Left lobe of liver (tissue), 2 donors: ENCODE measurements at regions not wholly inside any gene's neighbourhood (a gene's known extent, or its start where the extent isn't known, plus 50 kb on each side); places are given as distances from the start of the nearest gene placed in this dataset.
A peak's percentile ranks its signal among the peaks of the same experiment; 100 is the strongest.

ENCODE experiments used
- ATAC-seq: fragments of 200-7000 bp; cut with Tn5 transposase; one replicate; pipeline ENCODE4 v1.9.1; 2020; ENCODE audit warnings: mild to moderate bottlenecking, moderate library complexity
- DNase-seq: peaks from one replicate; pipeline ENCODE4 v3.0.0-alpha.2; 2020; ENCODE audit warnings: low spot score
- donor health status: DM: no; HTN: no; CAD: no; lungs with moderate emphysema.
- donor health status: DM: no; HTN: yes; CAD: no.

DNA sequence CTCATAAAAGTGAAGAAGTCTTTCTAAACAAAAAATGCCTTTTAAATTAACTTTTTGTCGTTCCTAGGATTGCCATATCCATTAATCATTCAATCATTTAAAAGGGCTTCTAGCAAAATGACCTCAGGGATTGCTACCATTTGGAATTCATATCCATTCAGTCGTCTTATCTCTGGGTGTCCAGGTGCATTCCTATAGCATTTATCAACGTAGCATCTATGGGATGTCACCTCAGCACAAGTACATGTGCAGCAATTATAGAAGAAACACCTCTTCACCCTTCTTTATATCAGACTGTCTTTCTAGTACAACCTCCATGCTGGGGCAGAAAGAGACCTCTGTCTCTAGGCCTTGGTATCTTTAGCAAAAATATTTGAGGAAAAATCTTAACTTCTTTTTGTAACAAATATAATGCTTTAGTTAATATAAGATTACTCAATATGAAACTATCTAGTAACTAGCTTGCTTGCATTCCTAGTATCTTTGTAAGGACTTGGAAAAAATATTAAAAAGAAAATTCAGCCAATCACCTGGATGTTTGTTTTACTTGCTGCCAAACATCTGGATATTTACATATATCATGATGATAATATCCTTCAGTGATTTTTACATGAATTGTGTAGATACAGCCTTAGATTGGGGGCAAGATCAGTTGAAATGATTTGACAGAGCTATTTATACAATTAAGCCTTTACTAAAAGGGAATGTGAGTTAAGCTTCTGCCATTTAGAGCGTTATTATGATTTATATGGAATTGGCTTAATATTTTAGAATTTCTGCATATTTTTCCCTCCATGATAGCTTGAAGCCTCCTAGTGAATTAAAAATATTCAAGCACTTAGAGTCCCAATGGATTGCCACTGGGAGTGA is 356.8 kb downstream of the HDGFL1 start:
- ATAC-seq = no peak
- no peak for DNase-seq

DNA sequence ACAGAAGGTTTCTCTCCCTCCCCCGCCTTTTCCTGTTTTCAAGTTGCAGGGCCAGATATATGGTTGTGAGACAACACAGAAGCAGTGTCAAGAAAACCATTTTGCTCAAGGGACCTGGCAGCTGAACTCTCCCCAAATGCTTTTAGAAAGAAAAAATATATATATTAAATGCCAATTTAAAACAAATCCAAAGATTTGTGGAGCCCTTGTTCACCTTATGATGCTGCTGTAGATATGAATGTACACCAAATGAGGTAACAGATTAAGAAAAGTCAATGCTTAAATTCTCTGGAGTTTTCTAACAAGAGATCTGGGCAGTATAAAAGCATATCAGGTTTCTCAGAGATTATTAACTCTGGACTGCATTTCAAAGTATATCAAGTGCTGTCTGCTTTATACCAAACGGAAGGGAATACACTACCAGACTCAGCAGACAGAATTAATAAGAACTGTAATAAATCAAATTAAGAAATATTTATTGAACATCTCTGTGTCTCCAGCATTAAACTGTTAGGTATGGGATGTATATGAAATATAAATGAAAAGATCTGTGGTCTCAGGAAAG is 357.5 kb downstream of the HDGFL1 start:
- no peak for ATAC-seq
- no peak for DNase-seq

DNA sequence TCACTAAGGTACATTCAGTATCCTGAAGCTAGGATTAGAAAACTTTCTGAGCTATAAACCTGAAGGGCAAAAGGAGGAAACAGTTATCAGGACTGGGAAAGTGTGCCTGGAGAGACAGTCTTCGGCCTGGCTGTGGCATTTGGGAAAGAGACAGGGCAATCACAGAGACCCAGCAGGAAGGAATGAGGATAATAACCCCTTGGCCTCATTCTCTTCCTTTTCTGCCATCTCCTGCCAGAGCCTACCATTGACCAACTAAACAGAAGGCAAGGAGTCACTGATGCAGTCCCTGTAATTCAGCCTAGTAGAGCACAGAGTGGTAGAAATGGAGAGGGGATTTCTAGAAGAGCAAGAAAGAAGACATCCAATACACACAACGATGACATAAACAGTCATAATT is 359.4 kb downstream of the HDGFL1 start:
- no peak for ATAC-seq
- no peak for DNase-seq

DNA sequence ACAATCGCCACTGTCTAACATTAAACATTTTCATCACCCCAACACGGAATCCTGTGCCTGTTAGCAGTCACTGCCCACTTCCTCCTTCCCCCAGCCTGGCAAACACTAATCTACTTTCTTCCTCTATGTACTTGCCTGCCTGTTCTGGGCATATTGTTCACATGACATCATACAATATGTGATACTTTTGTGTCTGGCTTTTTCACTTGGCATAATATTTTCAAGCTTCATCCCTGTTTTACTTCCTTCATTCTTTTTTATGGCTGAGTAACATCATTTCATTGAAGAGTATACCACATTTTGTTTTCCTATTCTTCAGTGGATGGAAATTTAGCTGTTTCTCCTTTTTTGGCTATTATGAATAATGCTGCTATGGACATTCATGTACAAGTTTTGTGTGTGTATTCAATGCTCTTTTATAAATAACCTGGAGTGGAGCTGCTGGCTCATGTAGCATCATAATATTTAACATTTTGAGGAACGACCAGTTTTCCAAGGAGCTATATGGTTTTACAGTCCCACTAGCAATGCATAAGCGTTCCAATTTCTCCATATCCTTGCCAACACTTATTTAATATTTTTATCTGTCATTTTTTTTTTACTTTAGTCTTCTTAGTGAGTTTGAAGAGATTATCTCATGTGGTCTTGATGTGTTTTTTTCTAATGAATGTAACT is 360.1 kb downstream of the HDGFL1 start:
- no peak for DNase-seq
- ATAC-seq = no peak

DNA sequence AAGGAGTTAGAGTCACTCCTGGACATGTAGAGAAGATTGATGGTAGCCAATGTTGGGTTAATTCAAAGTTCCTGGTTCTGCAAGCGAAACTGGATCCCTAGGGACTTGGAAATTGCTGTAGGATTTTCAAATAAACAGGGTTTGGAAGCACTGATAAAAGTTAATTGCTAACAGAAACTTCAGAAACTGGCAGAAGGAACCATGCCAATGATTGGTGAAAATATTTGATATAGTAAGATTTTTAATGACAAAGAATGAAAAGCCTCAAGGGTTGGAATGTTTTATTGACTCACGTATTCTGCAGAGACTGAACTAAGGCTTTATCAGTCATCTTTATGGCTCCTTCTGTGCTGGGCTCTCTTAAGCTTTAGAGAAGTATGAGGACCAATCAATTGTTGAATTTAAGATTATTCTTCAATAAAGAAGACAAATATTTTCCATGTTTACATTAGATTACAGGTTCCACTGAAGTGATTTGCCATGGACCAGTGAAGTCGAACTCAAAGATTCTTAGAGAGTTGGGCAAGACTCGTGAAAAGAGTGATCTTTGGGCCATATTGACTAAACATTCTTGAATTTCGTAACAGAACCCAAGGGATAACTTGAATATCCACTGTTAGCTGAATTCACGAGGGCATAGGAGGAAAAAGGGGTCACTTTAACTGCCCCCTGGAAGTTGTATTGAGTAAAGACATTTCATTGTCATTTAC is 371.4 kb downstream of the HDGFL1 start:
- ATAC-seq = no peak
- no peak for DNase-seq

DNA sequence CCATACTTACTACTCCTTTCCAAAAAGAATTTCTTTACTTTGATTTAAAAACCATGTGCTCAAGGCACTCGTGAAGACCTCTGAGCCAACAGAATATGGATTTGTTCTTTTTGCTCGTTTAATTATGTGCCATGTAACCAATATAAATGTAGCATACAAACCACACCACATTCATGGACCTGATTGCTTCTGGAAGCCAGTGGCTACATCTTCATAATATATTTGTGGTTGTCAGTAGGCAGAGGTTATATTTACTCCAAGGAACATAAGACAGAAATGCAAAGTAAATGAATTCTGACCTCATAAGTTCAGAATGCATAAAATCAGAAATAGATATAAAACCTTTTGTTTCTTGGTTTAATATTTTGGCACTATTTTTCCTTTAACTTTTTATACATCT is 373.0 kb downstream of the HDGFL1 start:
- ATAC-seq (no peak), DNase-seq (no peak)

DNA sequence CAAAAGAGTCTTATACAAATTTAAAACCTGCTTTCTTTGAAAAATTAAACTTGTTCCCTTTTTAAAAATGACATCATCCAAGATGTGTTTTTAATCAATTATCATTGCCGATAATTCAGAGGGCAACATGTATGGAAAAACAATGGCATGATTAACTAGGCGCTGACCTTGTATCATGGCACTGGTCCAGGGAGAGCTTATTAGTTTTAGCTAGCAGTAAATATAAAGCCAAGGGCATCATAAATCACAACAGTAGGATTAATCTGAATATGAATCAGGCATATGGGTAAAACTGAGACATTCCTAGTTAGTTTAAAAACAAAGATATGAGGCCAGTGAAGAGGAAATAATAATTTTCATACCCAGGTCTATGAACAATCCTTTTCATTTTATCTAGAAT is 374.0 kb downstream of the HDGFL1 start:
- no peak for DNase-seq
- ATAC-seq = no peak

DNA sequence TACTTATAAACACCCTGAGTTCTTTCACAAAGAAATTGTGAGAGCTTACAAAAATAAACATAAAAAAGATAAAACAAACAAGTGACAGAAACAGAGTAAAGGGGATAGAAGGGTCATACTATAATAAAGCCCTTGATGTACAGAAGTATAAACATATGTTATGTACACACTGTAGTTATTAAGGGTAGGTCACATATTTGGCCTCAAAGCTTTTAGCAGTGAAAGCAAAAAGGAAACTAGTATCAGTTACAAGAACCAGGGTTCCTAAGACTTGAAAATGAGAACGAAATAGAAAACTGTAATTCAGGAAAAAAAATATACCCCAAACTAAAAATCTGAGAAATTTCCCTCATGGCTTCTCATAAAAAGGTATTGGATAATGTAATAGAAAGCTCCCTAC is 380.6 kb downstream of the HDGFL1 start:
- ATAC-seq (no peak), DNase-seq (no peak)

DNA sequence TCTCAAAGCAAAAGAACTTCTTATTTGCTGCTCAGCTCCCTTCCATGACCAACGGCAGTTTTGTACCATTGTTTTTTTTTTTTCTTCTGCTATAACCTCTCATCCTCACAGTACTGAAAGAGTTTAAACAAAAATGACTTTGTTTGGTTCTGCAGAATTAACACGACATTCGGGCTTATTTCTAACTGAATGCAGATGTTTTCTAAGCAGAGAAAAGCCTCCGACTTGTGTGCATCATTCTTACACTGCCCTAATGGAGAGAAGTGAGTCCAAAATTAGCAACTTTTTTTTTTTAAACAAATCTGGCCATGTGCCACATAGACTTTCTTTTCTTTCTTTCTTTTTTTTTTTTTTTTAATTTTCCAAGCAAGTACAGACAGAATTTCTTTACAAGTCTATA is 382.7 kb downstream of the HDGFL1 start:
- DNase-seq (no peak), ATAC-seq (no peak)

DNA sequence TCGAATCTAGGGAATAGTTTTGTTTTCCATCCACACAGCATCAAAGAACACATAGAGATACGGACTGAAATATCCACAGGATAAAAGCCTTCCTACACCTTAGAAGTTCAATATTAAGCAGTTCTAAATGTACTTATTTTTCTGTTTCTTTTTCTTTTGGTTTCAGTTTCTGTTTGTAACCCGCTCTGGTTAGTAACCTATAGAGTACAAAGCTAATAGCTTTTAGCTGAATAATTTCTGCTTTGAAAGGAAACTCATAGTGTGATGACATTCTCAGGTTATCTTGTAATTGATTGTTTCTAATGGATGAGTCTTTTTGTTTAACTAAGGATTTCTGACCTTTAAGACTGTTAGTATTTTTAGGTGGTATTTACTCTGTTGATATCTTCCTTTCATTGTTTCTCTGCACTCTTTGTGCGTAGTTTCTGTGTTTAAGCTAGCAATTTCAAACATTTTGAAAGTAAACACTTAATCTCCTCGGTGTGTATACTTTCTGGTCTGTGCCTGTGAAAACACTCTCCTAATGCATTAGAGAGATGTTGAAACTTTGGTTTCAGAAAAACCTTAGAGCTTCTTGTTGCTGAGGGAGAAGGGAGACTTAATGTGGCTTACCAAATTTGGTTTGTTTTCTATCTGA is 385.5 kb downstream of the HDGFL1 start:
- no peak for DNase-seq
- ATAC-seq = peak; percentile 18

DNA sequence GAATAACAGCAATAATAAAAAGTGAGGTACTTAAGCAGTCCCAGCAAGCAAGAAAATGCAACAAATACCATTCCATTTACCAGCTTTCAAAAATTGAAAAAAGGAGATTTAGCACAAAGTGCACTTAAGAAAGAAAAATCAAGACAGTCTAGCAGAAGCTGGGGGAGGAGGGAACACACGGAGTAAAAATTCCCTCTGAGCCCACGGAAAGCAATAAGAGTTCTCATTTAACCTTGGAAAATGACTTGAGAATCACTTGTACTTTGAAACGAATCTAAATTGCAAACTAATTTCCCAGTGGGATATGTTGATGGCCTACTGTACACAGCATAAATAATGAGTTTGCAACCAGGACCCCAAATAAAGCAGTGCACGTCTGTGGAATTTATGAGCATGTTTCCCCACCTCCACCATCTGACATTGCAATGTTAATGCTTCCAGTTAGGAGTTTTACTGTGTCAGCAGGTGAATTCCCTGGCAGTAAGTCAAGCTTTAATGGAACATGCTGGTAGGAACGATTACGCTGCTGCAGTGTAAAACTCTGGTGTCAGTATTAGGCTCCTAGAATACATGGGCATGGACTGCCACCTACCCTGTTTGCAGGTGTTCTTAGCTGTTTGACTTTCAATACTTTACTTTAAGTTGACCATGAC is 386.8 kb downstream of the HDGFL1 start:
- DNase-seq = no peak
- peak; percentile 26 for ATAC-seq

DNA sequence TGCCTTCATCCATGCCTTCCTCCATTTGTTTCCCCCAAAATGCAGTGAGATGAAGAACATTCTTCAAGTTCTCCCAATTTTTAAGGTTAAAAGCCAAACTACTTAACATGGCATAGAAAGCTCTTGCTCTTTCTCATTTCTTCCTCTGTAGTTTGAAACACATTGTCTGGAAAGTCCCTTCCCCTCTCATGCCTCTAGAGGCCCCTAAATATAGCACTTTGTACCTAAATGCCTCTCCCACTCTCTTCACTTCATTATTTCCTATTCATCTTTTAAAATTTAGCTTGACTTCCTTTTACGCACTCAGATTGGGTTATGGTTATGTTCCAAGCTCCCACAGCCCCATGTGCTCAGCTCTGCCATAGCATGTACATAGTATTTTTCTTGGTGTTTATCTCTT is 389.3 kb downstream of the HDGFL1 start:
- DNase-seq = no peak
- no peak for ATAC-seq

DNA sequence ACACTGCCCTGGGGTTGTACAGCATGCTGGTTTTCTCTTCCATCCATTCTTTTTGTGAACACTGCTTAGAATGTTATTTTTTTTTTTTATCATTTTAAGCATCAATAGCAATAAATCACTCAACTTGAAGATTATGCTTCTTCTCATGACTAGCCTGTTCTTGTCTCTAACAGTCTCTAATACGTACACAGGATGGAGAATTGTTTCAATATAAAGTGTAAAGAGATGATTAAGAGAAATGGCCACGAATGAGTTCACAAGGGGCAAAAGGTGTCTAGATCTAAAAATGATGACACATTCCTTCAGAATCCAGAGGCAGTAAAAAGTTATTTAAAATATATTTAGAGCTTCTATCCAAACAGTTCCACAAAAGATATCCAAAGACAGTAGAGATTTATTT is 390.2 kb downstream of the HDGFL1 start:
- ATAC-seq (no peak), DNase-seq (no peak)

DNA sequence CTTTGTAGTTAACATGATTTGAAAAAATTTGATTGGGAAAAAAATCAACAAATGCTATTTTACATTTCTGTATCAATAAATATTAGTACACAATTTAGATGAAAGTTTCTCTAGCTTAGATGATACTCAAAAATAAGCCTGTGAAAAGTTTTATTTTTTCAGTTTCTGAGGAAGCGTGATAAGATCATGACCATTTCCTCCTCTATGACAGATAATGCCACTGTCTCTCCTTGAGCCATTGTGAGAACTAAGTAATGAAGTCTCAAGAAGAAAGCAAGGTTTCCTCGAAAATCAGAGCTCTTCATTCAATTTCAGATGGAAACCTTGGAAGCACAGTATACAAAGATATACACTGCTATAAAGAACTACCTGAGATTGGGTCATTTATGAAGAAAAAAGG is 395.0 kb downstream of the HDGFL1 start:
- no peak for ATAC-seq
- no peak for DNase-seq

DNA sequence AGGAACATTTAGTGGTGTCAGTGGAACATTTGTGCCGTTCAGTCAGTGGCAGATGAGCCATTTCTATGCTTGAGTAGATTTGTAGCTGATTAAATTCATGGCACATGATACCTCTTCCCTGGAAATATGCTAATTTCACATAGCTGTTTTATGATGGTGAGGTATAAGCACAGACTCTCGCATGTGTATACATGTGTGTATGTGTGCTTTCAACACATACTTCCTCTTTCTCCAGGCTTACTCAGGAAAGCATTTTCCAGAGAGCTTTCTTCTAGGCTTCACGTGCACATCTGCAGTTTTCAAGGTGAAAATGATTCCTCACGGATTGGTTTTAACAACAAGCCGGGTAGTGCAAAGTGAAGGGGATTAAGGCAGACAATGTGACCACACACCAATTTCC is 396.5 kb downstream of the HDGFL1 start:
- ATAC-seq (no peak), DNase-seq (no peak)

DNA sequence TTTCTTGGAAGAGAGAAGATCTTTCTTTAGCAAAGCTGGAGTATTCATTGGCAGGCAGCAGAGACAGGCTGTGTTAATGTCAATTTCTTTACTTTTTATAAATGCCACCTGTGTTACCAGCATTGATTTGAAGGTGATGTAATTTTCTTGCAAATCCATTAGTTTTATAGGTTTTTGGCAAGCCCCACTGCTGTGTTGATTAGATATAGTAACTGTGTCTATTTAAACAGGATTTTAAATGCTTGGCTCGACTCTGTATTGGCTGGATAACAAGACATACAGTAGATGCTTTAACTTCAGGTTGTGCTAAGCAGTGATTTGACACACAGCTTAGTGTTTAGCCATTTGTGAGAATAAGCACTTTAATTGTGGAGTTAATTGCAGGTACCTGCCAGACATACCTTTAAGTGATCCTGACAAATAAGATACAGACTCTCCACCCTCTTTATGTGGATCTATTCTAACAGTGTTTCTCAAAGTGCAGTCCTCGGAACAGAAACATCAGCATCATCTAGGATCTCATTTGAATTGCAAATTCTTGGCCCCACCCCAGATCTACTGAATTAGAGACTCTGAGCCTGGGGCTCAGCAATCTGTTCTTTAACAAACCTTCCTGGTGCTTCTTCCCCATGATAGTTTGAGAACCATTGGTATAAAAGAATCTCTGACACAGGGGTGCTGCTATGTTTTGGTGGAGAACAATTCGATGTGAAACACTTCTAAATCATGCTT is 397.5 kb downstream of the HDGFL1 start:
- no peak for DNase-seq
- no peak for ATAC-seq

DNA sequence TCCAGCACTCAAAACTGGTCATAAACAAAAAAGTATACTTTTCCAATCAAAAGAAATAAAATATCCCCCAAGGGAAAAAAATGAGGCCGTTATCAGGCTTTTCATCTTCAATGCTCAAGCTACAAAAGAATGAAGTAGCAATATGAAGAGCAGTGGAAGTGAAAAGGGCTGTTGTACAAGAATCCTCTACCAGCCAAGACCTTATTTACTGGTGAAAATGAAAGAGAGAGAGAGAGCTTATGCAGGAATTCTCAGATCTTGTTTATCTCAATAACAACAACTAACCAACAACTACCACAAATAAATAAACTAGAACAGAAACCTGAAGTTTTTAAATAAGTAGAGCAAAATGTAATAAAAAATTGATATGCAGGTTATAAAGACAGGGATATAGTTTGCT is 400.6 kb downstream of the HDGFL1 start:
- ATAC-seq (no peak), DNase-seq (no peak)

DNA sequence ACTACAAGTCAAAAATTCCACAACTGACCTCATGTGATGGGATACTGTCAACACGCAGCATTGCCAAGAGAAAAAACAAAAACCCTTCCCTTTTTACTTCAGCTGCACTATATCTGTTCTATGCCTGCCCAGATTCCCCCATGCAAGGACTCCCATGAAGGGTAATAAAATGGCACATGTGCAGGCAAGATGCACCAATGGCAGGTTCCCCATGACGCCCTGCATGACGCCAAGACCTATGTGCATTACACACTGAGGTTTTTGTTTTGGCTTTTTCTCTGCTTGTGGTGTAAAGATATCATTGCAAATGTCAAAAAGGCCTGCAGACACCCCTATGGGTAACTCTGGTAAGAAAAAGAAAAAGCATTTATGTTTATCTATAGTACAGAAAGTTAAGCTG is 403.4 kb downstream of the HDGFL1 start:
- DNase-seq (no peak), ATAC-seq (no peak)

DNA sequence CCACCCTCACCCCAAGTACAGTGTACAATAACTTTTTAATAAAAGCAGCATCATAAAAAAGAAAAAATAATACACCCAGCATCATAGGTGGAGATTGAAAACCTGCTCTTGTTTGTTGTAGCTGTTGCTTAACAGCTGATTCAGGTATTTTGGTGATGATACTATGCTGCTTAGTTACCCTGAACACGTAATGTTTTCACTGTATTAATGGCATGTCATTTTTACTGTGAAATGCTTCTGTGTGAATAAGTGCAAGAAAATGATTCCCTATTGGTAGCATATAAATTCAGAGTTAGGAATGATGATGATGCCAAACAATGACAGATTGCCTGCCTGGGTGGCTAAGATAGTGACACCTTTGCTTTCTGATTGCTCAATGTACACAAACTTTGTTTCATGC is 405.7 kb downstream of the HDGFL1 start:
- ATAC-seq (no peak), DNase-seq (no peak)

DNA sequence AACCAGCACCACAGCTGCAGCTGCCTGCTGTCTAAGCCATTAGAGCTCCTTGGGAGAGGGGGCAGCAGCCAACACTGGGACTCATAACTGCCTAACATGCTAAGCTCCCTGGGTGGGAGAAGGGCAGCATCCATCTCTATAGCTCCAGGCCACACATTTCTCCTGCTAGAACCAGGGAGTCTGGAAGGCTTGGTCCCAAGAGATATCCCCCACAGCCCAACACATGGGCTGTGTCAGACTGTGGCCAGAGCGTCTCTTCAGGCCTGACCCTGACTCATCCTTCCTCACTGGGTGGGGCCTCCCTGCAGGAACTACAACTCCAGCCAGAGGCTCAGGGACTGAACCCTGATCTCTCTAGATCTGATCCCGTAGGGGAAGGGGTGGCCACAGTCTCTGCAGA is 411.1 kb downstream of the HDGFL1 start:
- no peak for DNase-seq
- no peak for ATAC-seq
